ENCODE measurements at regions not wholly inside any gene's neighbourhood (a gene's known extent, or its start where the extent isn't known, plus 50 kb on each side); places are given as distances from the start of the nearest gene placed in this dataset.

DNA sequence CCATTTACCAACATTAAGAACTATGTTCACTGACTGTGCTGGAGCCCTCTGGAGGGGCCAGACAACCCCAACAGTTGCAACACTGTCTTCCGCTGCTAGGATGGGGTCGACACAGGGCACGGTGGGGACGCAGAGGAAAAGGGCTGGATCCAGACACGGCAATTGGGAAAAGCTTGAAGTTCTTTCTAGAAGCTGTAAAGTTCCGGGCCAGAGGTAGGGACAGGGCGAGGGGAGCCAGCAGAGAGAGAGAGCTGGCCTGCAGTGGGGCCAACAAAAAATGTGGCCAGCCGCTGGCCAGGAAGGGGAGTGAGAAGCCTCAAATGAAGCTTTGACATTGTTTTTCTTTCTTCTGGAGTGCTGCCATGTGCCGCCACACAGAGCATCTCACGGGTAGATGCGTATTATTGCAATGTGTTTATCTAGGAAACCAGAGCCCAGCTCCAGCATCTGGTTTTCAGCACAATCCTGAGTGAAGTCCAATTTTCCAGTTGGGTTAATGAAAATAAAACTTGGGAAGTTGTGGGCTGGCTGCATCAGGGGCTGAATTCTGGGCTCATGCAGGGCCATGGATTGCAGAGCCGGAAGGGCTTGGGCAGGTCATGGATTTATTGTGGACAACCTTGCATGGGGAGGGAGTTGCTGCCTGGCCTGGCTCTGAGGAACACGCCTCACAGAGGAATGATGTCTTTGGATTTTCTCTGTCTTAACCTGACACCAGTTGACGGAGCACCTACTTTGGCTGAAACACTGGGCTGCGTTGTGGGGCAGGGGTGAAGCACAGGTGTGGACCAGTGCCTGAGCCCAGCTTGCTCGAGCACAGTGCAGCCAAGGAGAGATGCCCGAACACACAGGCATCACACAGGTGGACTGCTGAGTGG is 67.6 kb upstream of the AMPD3 start:
- no peak for DNase-seq (ENCODE audit: low spot score)

- no peak for DNase-seq (ENCODE audit: low spot score)
These were observed 67.0 kb upstream of the AMPD3 start for GRCh38 chr11:10388101-10388500.

- no peak for DNase-seq (ENCODE audit: low spot score)
These were observed 66.5 kb upstream of the AMPD3 start for GRCh38 chr11:10388574-10388973.

- DNase-seq (ENCODE audit: low spot score): no peak
These were observed 64.7 kb upstream of the AMPD3 start for GRCh38 chr11:10390375-10390774.

DNA sequence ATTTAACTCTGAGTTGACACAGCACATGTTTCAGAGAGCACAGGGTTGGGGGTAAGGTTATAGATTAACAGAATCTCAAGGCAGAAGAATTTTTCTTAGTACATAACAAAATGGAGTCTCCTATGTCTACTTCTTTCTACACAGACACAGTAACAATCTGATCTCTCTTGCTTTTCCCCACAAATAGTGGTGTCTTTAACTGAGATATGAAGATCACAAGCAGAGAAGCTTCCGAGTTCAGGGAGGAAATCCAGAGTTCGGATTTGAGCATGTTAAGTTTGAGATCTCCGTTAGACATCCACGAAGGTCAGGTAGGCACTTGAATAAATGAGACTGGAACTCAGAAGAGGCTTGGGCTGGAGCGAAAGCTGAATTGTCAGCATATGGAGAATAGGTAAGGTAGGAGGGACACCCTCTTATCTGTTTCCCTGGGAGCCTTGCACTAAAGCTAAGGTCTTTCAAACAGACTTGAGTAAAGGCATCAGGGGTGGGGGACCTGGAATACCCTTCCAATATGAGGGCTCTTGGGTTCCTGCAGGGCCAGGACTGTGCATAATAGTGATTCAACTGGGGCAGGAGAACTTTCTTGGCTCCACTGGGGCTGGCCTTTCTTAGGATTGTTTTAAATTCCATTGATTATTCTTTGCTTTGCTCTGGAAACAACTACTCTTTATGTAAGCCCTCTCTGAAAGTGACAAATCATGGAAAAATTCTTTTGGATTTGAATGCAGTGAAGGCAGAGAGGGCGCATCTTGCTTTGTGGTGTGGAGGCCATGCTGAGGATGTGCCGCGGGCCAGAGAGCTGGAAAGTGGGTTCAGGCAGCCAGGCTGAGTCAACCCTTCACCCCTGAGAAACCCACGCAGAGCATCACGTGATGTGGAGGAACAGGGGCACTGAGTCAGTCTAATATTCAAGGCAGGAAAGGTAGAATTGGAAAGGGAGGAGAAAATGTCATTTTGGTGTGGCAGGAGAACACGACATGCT is 62.7 kb upstream of the AMPD3 start:
- DNase-seq (ENCODE audit: low spot score): no peak

- no peak for DNase-seq (ENCODE audit: low spot score)
These were observed 60.6 kb upstream of the AMPD3 start for GRCh38 chr11:10394229-10395101.

DNA sequence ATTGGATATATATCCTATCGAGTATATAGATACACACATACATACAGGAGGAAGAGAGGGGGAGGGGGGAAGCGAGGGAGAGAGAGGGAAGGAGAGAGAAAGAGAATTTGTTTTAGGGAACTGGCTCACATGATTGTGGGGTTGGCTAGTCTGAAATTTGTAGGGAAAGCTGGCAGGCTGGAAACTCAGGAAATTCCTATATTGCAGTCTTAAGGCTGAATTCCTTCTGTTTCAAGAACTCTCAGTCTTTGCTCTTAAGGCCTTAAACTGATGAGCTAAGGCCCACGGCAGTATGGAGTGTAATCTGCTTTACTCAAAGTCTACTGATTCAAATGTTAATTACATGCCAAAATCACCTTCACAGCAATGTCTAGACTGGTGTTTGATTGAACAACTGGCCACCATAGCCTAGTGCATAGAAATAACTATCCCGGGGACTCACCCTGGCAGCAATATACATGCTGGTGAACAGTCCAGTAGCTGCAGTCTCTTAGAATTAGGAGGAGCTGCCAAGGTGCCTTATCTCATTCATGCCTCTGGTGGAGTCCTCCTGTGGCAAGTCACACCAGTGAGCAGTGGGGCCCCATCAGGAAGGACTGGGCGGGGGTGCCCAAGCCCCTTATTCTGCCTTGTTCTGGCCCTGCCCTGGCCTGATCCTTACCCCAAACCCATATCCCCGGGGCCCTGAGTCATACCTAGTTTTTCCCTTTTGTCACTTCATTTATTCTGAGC is 59.7 kb upstream of the AMPD3 start:
- no peak for DNase-seq (ENCODE audit: low spot score)

DNA sequence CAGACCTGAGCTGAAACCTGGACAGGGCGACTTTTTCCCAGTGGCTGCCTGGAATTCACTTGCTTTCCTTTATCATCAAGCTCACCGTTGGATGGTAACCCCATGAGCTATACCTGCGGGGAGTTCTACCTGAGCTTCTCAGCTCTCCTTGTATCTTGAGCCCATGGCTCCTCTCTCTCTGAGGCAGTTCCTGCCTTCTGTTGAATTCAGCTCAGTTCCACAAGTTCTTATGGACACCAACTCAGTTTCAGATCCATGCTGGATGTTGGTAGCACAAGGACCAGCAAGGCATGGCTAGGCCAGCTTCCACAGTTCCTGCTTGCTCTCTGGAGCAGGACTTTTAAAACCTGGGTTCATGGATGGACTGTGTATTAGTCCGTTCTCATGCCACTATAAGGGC is 58.3 kb upstream of the AMPD3 start:
- no peak for DNase-seq (ENCODE audit: low spot score)

- no peak for DNase-seq (ENCODE audit: low spot score)
These were observed 57.7 kb upstream of the AMPD3 start for GRCh38 chr11:10397226-10397987.

DNA sequence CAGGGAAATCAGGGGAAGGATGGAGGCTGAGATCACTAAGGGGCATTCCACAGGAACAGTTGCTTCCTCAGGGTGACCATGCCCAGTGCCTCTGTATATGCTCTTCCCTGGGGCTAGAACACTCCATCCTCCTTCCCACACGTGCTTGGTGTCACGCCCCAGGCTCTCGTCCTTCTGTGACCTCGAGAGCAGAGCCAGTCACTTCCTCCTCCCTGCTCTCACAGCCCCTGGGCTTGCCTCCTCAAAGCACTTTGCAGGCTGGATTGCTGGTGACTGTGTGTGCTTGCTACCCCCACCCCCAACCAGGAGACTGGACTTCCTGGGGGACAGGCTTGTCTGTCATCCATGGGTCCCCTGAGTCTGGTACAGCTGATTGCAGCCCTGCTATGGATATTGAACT is 56.5 kb upstream of the AMPD3 start:
- DNase-seq (ENCODE audit: low spot score): no peak

- DNase-seq (ENCODE audit: low spot score): no peak
These were observed 54.2 kb upstream of the AMPD3 start for GRCh38 chr11:10400856-10401255.

DNA sequence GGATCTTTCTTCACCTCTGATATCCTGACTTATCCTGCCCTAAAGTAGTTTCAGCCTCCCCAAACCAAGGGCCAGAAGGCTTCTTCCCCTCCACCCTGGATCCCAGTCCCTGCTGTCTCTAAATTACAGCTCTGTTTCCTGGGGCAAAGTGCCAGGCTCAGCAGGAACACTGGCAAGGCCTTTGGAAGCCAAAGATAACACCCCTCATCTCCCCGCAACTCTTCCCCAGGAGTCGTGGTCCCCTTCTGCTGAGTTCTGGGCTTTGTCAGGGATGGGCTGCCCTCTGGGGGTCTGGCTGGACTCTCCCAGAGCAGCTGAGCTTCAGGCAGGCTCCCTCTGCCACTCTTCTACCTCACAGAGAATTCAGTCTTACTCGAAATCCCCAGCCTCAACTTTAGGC is 53.8 kb upstream of the AMPD3 start:
- DNase-seq (ENCODE audit: low spot score): no peak

DNA sequence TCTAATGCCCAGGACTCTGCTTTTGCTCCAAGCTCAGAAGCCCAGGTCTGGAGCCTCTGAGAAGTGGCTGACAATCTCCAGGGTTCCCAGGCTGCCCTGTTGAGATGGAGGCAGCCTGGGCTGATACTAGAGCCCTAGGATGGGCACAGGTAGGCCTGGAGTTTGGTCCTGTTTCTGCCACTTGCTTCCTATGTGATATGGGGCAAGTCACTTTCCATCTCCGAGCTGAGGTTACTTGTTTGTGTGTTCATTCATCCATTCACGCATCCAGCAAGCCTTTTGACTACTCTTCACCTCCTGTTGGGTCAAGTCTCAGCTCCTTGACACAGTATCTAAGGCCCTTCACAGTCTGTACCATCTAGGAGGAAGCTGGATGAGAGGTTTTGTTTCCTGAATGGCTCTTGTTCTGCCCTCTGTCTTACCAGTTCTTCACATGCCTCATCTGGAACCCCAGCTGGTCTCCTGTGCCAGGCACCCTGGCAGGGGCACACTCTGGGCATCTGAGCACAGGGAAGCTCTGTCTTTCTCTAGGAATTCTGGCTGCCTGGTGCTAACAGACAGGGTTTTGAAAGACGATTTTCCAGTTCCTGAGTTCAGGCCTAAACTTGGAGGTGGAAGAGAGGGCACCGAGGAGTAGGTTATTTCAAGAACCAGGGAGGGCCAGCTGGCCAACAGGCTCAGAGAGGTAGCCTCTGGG is 53.2 kb upstream of the AMPD3 start:
- no peak for DNase-seq (ENCODE audit: low spot score)
